SK-N-SH treated with all-trans-retinoic acid at 6 μM for 48 hours (cell line): ENCODE measurements at regions not wholly inside any gene's neighbourhood (a gene's known extent, or its start where the extent isn't known, plus 50 kb on each side); places are given as distances from the start of the nearest gene placed in this dataset.

Experiments used
- ATAC-seq: fragments of 200-7000 bp; cut with Tn5 transposase; 3 replicates; pipeline ENCODE4 v1.9.1; 2020; ENCODE audit warnings: mild to moderate bottlenecking, moderate library complexity
- ARNTL ChIP-seq: fragments of 450-650 bp; formaldehyde crosslinking; IDR thresholded peaks from 2 replicates; pipeline ENCODE4 v1.5.0; 2020; ENCODE audit warnings: low read depth, mild to moderate bottlenecking, moderate library complexity, borderline replicate concordance
- BACH2 ChIP-seq: fragments of 250-450 bp; sonication (Bioruptor Pico); IDR thresholded peaks from 2 replicates; pipeline ENCODE4 v1.9.0; 2021; ENCODE audit warnings: mild to moderate bottlenecking, borderline replicate concordance
- CREB5 ChIP-seq: fragments of 250-450 bp; sonication (Bioruptor Pico); IDR thresholded peaks from 2 replicates; pipeline ENCODE4 v1.5.1; 2020; ENCODE audit warnings: low read depth, mild to moderate bottlenecking, moderate library complexity
- CSDC2 ChIP-seq: fragments of 250-450 bp; sonication (Bioruptor Pico); IDR thresholded peaks from 2 replicates; pipeline ENCODE4 v1.5.0; 2020; ENCODE audit warnings: mild to moderate bottlenecking, moderate library complexity
- ESRRG ChIP-seq: fragments of 250-450 bp; sonication (Bioruptor Pico); IDR thresholded peaks from 2 replicates; pipeline ENCODE4 v1.6.1; 2021; ENCODE audit warnings: mild to moderate bottlenecking
- GLIS3 ChIP-seq: fragments of 250-450 bp; sonication (Bioruptor Pico); IDR thresholded peaks from 2 replicates; pipeline ENCODE4 v1.5.0; 2020; ENCODE audit warnings: mild to moderate bottlenecking, moderate library complexity
- ISL1 ChIP-seq: fragments of 250-450 bp; sonication (Bioruptor Pico); IDR thresholded peaks from 2 replicates; pipeline ENCODE4 v2.1.2; 2022; ENCODE audit warnings: mild to moderate bottlenecking, moderate library complexity
- OSR1 ChIP-seq: fragments of 250-450 bp; sonication (Bioruptor Pico); IDR thresholded peaks from 2 replicates; pipeline ENCODE4 v1.8.0; 2022; ENCODE audit warnings: moderate library complexity, mild to moderate bottlenecking, inconsistent platforms
- PPARA ChIP-seq: fragments of 250-450 bp; sonication (Bioruptor Pico); IDR thresholded peaks from 2 replicates; pipeline ENCODE4 v1.5.0; 2020; ENCODE audit warnings: mild to moderate bottlenecking, borderline replicate concordance
- RARB ChIP-seq: fragments of 250-450 bp; sonication (Bioruptor Pico); IDR thresholded peaks from 2 replicates; pipeline ENCODE4 v1.8.0; 2021; ENCODE audit warnings: mild to moderate bottlenecking, moderate library complexity
- TCF4 ChIP-seq: fragments of 250-450 bp; sonication (Bioruptor Pico); IDR thresholded peaks from 2 replicates; pipeline ENCODE4 v1.8.0; 2021; ENCODE audit warnings: mild to moderate bottlenecking, moderate library complexity, borderline replicate concordance
- TOX ChIP-seq: fragments of 250-450 bp; sonication (Bioruptor Pico); IDR thresholded peaks from 2 replicates; pipeline ENCODE4 v1.8.0; 2021; ENCODE audit warnings: mild to moderate bottlenecking, moderate library complexity, borderline replicate concordance
- ZC3H10 ChIP-seq: fragments of 250-450 bp; sonication (Bioruptor Pico); IDR thresholded peaks from 2 replicates; pipeline ENCODE4 v1.5.1; 2021; ENCODE audit warnings: mild to moderate bottlenecking, moderate library complexity
- ZFP3 ChIP-seq: fragments of 250-450 bp; sonication (Bioruptor Pico); IDR thresholded peaks from 2 replicates; pipeline ENCODE4 v1.5.0; 2020; ENCODE audit warnings: mild to moderate bottlenecking, moderate library complexity
- ZFP30 ChIP-seq: fragments of 450-650 bp; formaldehyde crosslinking; IDR thresholded peaks from 2 replicates; pipeline ENCODE4 v1.5.0; 2022; ENCODE audit warnings: mild to moderate bottlenecking, moderate library complexity
- ZNF565 ChIP-seq: fragments of 450-650 bp; formaldehyde crosslinking; conservative IDR thresholded peaks from 2 replicates; pipeline ENCODE4 v1.5.0; 2020; ENCODE audit warnings: low read depth, mild to moderate bottlenecking, moderate library complexity
- ZNF70 ChIP-seq: fragments of 450-650 bp; formaldehyde crosslinking; IDR thresholded peaks from 2 replicates; pipeline ENCODE4 v1.5.0; 2020; ENCODE audit warnings: mild to moderate bottlenecking, moderate library complexity
- ZNF8 ChIP-seq: fragments of 450-650 bp; formaldehyde crosslinking; IDR thresholded peaks from 2 replicates; pipeline ENCODE4 v1.5.0; 2020; ENCODE audit warnings: mild to moderate bottlenecking, moderate library complexity
- TF ChIP-seq, protein P1 (sequence below): fragments of 250-450 bp; sonication (Bioruptor Pico); IDR thresholded peaks from 2 replicates; pipeline ENCODE4 v1.5.1; 2021; ENCODE audit warnings: mild to moderate bottlenecking, moderate library complexity
- TF ChIP-seq, protein P2 (sequence below): fragments of 250-450 bp; sonication (Bioruptor Pico); IDR thresholded peaks from 2 replicates; pipeline ENCODE4 v1.8.0; 2020; ENCODE audit warnings: mild to moderate bottlenecking, moderate library complexity, borderline replicate concordance
- TF ChIP-seq, protein P3 (sequence below): fragments of 250-450 bp; sonication (Bioruptor Pico); IDR thresholded peaks from 2 replicates; pipeline ENCODE4 v1.8.0; 2021; ENCODE audit warnings: low read depth, mild to moderate bottlenecking, moderate library complexity, borderline replicate concordance

DNA sequence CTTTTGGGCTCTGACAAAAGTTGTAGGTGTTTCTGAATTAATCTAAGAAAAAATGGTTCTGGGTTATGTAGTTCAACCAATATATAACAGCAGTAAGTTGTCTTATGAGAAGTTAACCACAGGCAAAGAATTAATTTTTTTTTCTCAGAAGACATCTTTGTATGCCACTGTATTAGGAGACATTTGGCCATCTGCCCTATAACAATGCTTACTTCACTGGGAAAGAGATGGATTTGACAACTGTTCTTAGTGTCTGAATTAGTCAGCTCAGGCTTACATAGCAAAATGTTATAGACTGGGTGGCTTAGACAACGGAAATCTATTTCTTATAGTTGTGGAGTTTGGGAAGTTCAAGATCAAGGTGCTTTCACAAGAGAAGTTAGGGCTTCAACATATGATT is 508.1 kb downstream of the STIM2 start:
- TF ChIP-seq OSR1 (CRISPR knock-in tag): no peak
- TF ChIP-seq ESRRG (CRISPR knock-in tag): no peak
- no peak for TF ChIP-seq TOX
- no peak for TF ChIP-seq ZNF8
- TF ChIP-seq TCF4 (CRISPR knock-in tag): no peak
- TF ChIP-seq BACH2 (CRISPR knock-in tag): no peak
- TF ChIP-seq ZNF70 (CRISPR knock-in tag): no peak
- no peak for TF ChIP-seq ISL1 (CRISPR knock-in tag)
- TF ChIP-seq, protein P1, sequence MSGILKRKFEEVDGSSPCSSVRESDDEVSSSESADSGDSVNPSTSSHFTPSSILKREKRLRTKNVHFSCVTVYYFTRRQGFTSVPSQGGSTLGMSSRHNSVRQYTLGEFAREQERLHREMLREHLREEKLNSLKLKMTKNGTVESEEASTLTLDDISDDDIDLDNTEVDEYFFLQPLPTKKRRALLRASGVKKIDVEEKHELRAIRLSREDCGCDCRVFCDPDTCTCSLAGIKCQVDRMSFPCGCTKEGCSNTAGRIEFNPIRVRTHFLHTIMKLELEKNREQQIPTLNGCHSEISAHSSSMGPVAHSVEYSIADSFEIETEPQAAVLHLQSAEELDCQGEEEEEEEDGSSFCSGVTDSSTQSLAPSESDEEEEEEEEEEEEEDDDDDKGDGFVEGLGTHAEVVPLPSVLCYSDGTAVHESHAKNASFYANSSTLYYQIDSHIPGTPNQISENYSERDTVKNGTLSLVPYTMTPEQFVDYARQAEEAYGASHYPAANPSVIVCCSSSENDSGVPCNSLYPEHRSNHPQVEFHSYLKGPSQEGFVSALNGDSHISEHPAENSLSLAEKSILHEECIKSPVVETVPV: no peak
- no peak for TF ChIP-seq ZNF565
- TF ChIP-seq ARNTL (CRISPR knock-in tag): no peak
- no peak for TF ChIP-seq PPARA
- no peak for TF ChIP-seq ZFP30 (CRISPR knock-in tag)
- no peak for TF ChIP-seq RARB (CRISPR knock-in tag)
- no peak for TF ChIP-seq CSDC2 (CRISPR knock-in tag)
- TF ChIP-seq, protein P2, sequence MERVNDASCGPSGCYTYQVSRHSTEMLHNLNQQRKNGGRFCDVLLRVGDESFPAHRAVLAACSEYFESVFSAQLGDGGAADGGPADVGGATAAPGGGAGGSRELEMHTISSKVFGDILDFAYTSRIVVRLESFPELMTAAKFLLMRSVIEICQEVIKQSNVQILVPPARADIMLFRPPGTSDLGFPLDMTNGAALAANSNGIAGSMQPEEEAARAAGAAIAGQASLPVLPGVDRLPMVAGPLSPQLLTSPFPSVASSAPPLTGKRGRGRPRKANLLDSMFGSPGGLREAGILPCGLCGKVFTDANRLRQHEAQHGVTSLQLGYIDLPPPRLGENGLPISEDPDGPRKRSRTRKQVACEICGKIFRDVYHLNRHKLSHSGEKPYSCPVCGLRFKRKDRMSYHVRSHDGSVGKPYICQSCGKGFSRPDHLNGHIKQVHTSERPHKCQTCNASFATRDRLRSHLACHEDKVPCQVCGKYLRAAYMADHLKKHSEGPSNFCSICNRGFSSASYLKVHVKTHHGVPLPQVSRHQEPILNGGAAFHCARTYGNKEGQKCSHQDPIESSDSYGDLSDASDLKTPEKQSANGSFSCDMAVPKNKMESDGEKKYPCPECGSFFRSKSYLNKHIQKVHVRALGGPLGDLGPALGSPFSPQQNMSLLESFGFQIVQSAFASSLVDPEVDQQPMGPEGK (CRISPR knock-in tag): no peak
- no peak for TF ChIP-seq GLIS3 (CRISPR knock-in tag)
- TF ChIP-seq ZFP3 (CRISPR knock-in tag): no peak
- no peak for ATAC-seq

- no peak for ATAC-seq
- TF ChIP-seq BACH2 (CRISPR knock-in tag) (no peak), ZNF565 (no peak), ZNF70 (CRISPR knock-in tag) (no peak), ARNTL (CRISPR knock-in tag) (no peak), CSDC2 (CRISPR knock-in tag) (no peak), CREB5 (CRISPR knock-in tag) (no peak), TCF4 (CRISPR knock-in tag) (no peak), ISL1 (CRISPR knock-in tag) (no peak), ZFP30 (CRISPR knock-in tag) (no peak), ZC3H10 (CRISPR knock-in tag) (no peak), OSR1 (CRISPR knock-in tag) (no peak), TOX (no peak)
- TF ChIP-seq, protein P2 (CRISPR knock-in tag): no peak
Measured at GRCh38 chr4:27381815-27382214, 521.2 kb downstream of the STIM2 start.

DNA sequence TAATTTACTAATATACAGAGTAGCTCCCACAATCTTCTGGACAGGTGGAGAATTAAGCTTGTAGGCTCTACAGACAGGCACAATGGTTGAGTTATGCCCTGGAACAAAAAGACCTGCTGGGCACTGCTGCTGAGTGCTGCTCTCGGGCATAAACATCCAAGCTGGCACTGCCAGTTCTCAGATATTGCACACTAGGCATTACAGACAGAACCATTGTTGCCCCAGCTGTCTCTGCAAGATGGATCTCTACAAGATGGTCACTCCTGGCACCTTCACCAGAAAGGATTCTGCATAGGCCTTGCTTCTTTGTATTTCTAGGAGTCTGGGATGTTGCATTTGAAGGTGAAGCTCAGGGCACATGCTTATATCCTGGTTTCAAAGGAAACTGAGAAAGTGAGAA is 527.1 kb downstream of the STIM2 start:
- TF ChIP-seq RARB (CRISPR knock-in tag): no peak
- no peak for TF ChIP-seq CSDC2 (CRISPR knock-in tag)
- TF ChIP-seq, protein P3, sequence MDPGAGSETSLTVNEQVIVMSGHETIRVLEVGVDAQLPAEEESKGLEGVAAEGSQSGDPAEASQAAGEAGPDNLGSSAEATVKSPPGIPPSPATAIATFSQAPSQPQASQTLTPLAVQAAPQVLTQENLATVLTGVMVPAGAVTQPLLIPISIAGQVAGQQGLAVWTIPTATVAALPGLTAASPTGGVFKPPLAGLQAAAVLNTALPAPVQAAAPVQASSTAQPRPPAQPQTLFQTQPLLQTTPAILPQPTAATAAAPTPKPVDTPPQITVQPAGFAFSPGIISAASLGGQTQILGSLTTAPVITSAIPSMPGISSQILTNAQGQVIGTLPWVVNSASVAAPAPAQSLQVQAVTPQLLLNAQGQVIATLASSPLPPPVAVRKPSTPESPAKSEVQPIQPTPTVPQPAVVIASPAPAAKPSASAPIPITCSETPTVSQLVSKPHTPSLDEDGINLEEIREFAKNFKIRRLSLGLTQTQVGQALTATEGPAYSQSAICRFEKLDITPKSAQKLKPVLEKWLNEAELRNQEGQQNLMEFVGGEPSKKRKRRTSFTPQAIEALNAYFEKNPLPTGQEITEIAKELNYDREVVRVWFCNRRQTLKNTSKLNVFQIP (CRISPR knock-in tag): no peak
- no peak for TF ChIP-seq ZFP3 (CRISPR knock-in tag)
- no peak for TF ChIP-seq GLIS3 (CRISPR knock-in tag)
- no peak for TF ChIP-seq ZNF565
- no peak for TF ChIP-seq TOX
- no peak for TF ChIP-seq BACH2 (CRISPR knock-in tag)
- TF ChIP-seq ZNF70 (CRISPR knock-in tag): no peak
- TF ChIP-seq ISL1 (CRISPR knock-in tag): no peak
- TF ChIP-seq, protein P1: no peak
- TF ChIP-seq ZNF8: no peak
- ATAC-seq: no peak
